ENCODE measurements at regions not wholly inside any gene's neighbourhood (a gene's known extent, or its start where the extent isn't known, plus 50 kb on each side); places are given as distances from the start of the nearest gene placed in this dataset.

- in situ Hi-C loops (cut with HindIII; ENCODE audit: low sequenced_read_pairs), result no loop called here
Observed at GRCh38 chr21:35422011-35422410, 372.9 kb upstream of the RUNX1 start.

- in situ Hi-C loops (cut with HindIII; ENCODE audit: low sequenced_read_pairs), result no loop called here
Observed at GRCh38 chr21:35421221-35421620, 372.1 kb upstream of the RUNX1 start.

- in situ Hi-C loops (cut with HindIII; ENCODE audit: low sequenced_read_pairs), result no loop called here
Observed at GRCh38 chr21:35420656-35421055, 371.6 kb upstream of the RUNX1 start.

- in situ Hi-C loops (cut with HindIII; ENCODE audit: low sequenced_read_pairs), result no loop called here
Observed at GRCh38 chr21:35417762-35418161, 368.7 kb upstream of the RUNX1 start.

GRCh38 chr21:35416866-35417489 is 367.9 kb upstream of the RUNX1 start:
- in situ Hi-C loops (cut with HindIII; ENCODE audit: low sequenced_read_pairs), result no loop called here

- in situ Hi-C loops (cut with HindIII; ENCODE audit: low sequenced_read_pairs), result no loop called here
Observed at GRCh38 chr21:35414507-35415139, 365.5 kb upstream of the RUNX1 start.

GRCh38 chr21:35414056-35414455 is 365.0 kb upstream of the RUNX1 start:
- in situ Hi-C loops (cut with HindIII; ENCODE audit: low sequenced_read_pairs), result no loop called here

- in situ Hi-C loops (cut with HindIII; ENCODE audit: low sequenced_read_pairs), result no loop called here
Observed at GRCh38 chr21:35412231-35412630, 363.1 kb upstream of the RUNX1 start.

GRCh38 chr21:35411434-35411833 is 362.3 kb upstream of the RUNX1 start:
- in situ Hi-C loops (cut with HindIII; ENCODE audit: low sequenced_read_pairs), result no loop called here

- in situ Hi-C loops (cut with HindIII; ENCODE audit: low sequenced_read_pairs), result no loop called here
Observed at GRCh38 chr21:35410656-35411055, 361.6 kb upstream of the RUNX1 start.

- in situ Hi-C loops (cut with HindIII; ENCODE audit: low sequenced_read_pairs), result no loop called here
Observed at GRCh38 chr21:35410123-35410522, 361.0 kb upstream of the RUNX1 start.

GRCh38 chr21:35408401-35408800 is 359.3 kb upstream of the RUNX1 start:
- in situ Hi-C loops (cut with HindIII; ENCODE audit: low sequenced_read_pairs), result no loop called here

GRCh38 chr21:35406635-35407034 is 357.5 kb upstream of the RUNX1 start:
- in situ Hi-C loops (cut with HindIII; ENCODE audit: low sequenced_read_pairs), result no loop called here

- in situ Hi-C loops (cut with HindIII; ENCODE audit: low sequenced_read_pairs), result no loop called here
Observed at GRCh38 chr21:35405981-35406380, 356.9 kb upstream of the RUNX1 start.

GRCh38 chr21:35404247-35404646 is 355.1 kb upstream of the RUNX1 start:
- in situ Hi-C loops (cut with HindIII; ENCODE audit: low sequenced_read_pairs), result no loop called here

GRCh38 chr21:35402061-35402460 is 353.0 kb upstream of the RUNX1 start:
- in situ Hi-C loops (cut with HindIII; ENCODE audit: low sequenced_read_pairs), result no loop called here

- in situ Hi-C loops (cut with HindIII; ENCODE audit: low sequenced_read_pairs), result no loop called here
Observed at GRCh38 chr21:35401476-35401875, 352.4 kb upstream of the RUNX1 start.

- in situ Hi-C loops (cut with HindIII; ENCODE audit: low sequenced_read_pairs), result no loop called here
Observed at GRCh38 chr21:35400233-35400939, 351.3 kb upstream of the RUNX1 start.

GRCh38 chr21:35399706-35400105 is 350.6 kb upstream of the RUNX1 start:
- in situ Hi-C loops (cut with HindIII; ENCODE audit: low sequenced_read_pairs), result no loop called here

- in situ Hi-C loops (cut with HindIII; ENCODE audit: low sequenced_read_pairs), result no loop called here
Observed at GRCh38 chr21:35399002-35399530, 350.0 kb upstream of the RUNX1 start.

GRCh38 chr21:35398346-35398982 is 349.4 kb upstream of the RUNX1 start:
- in situ Hi-C loops (cut with HindIII; ENCODE audit: low sequenced_read_pairs), result no loop called here

- in situ Hi-C loops (cut with HindIII; ENCODE audit: low sequenced_read_pairs), result no loop called here
Observed at GRCh38 chr21:35397781-35398180, 348.7 kb upstream of the RUNX1 start.
